ENCODE measurements at regions not wholly inside any gene's neighbourhood (a gene's known extent, or its start where the extent isn't known, plus 50 kb on each side); places are given as distances from the start of the nearest gene placed in this dataset.

- no peak for TF ChIP-seq CTCF (IDR thresholded peaks at IDR 0.05; ENCODE audit: control insufficient read depth, insufficient read depth, low read depth, low read length, missing control alignments)
- DNase-seq (ENCODE audit: low read depth): no peak
- H3K4me3 ChIP-seq (ENCODE audit: control insufficient read depth, low read depth, low read length): no peak overlapping the region
Observed at GRCh38 chr14:96626916-96627315, 124.7 kb downstream of the PAPOLA start.

- no peak for TF ChIP-seq CTCF (IDR thresholded peaks at IDR 0.05; ENCODE audit: control insufficient read depth, insufficient read depth, low read depth, low read length, missing control alignments)
- no peak for DNase-seq (ENCODE audit: low read depth)
Observed at GRCh38 chr14:96627386-96627785, 125.2 kb downstream of the PAPOLA start.

DNA sequence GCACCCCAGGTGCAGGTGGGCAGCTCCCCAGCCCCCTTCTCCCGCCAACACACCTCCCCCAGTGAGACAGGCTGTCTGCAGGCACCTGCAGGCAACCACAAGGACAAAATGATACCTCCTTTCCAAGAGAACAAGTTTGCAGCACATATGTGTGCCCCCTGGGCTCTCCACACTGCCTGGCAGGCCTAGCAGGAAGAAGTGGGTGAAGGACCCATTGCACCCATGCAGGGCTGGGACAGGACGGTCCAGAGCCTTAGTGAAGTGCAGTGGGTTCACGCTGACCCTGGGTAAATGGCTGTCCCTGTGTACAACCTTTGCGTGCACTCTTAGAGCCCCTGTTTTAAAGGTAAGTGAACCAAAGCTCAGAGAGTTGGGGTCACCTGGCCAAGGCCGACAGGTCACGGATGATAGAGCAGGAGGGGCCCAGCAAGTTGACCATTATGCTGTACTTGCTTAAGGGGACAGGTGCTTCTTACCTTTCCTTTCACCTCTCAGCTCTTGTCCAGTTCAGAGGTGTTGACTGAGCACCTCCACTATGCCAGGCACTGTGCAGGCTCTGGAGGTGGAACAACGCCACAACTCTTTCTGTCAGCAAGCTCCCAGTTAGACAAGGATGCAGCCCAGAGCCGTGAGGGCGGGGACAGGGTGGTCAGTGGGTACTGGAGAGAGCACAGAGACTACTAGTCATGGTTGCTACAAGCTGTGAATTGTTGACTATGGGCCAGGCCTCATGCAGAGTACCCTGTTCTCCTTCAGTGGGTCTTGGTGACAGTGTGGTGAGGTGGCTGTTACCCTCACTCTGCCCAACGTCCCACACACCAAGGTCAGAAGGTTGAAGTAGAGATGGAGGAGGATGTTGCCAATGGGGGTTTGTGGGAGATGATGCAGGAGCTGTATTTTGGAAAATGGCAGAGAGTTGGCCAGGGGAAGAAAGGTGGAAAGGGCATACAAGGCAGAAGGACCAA, 125.9 kb downstream of the PAPOLA start:
- no peak for DNase-seq (ENCODE audit: low read depth)
- no peak for TF ChIP-seq CTCF (IDR thresholded peaks at IDR 0.05; ENCODE audit: control insufficient read depth, insufficient read depth, low read depth, low read length, missing control alignments)
- H3K4me3 ChIP-seq (ENCODE audit: control insufficient read depth, low read depth, low read length): no peak overlapping the region

More at GRCh38 chr14:96627386-96627785, 125.2 kb downstream of the PAPOLA start:
- no peak overlapping the region for H3K4me3 ChIP-seq (ENCODE audit: control insufficient read depth, low read depth, low read length)

GRCh38 chr14:96629082-96629481, 126.9 kb downstream of the PAPOLA start:
- TF ChIP-seq CTCF (IDR thresholded peaks at IDR 0.05; ENCODE audit: control insufficient read depth, insufficient read depth, low read depth, low read length, missing control alignments): no peak
- DNase-seq (ENCODE audit: low read depth): no peak
- no peak overlapping the region for H3K4me3 ChIP-seq (ENCODE audit: control insufficient read depth, low read depth, low read length)

- TF ChIP-seq CTCF (IDR thresholded peaks at IDR 0.05; ENCODE audit: control insufficient read depth, insufficient read depth, low read depth, low read length, missing control alignments): no peak
- H3K4me3 ChIP-seq (ENCODE audit: control insufficient read depth, low read depth, low read length): no peak overlapping the region
- DNase-seq (ENCODE audit: low read depth): no peak
Observed at GRCh38 chr14:96629558-96630222, 127.5 kb downstream of the PAPOLA start.

DNA sequence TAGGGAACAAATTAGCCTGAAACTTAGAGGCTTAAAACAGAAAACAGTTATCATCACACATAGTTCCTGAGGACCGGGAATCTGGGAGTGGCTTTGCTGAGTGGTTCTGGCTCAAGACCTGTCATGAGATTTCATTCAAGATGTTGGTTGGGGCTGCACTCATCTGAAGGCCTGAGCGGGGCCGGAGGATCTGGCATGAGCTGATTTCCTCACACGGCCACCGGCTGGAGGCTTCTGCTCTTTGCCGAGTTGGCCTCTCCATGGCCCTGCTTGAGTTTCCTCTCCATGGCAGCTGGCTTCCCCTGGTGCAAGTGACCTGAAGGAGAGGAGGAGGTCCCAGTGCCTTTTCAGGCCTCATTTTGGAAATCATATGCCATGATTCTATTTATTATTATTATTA, 128.1 kb downstream of the PAPOLA start:
- TF ChIP-seq CTCF (IDR thresholded peaks at IDR 0.05; ENCODE audit: control insufficient read depth, insufficient read depth, low read depth, low read length, missing control alignments): no peak
- H3K4me3 ChIP-seq (ENCODE audit: control insufficient read depth, low read depth, low read length): no peak overlapping the region
- DNase-seq (ENCODE audit: low read depth): no peak

Data from AG09309 (cell line).